Activated CD4-positive, alpha-beta memory T cell treated with anti-CD3 and anti-CD28 coated beads for 36 hours (primary cell): ENCODE measurements at regions not wholly inside any gene's neighbourhood (a gene's known extent, or its start where the extent isn't known, plus 50 kb on each side); places are given as distances from the start of the nearest gene placed in this dataset.

ENCODE experiments used
- CTCF ChIA-PET: fragments of 350-600 bp; sonication (Branson Sonifier 250); formaldehyde crosslinking; loops from one replicate; lab custom pipeline; 2021; ENCODE audit warnings: antibody characterized with exemption, inconsistent platforms; lab: Charles Lee
- POLR2A ChIA-PET: fragments of 350-600 bp; sonication (Branson Sonifier 250); formaldehyde crosslinking; loops from one replicate; lab custom pipeline; 2021; ENCODE audit warnings: antibody characterized with exemption; lab: Charles Lee
- DNase-seq: peaks from one replicate; pipeline ENCODE4 v3.0.0-alpha.2; 2020
- H3K27ac Mint-ChIP-seq: one replicate; pipeline ENCODE4 v1.8.0; 2021; ENCODE audit warnings: mixed read lengths
- H3K27me3 Mint-ChIP-seq: one replicate; pipeline ENCODE4 v1.8.0; 2021; ENCODE audit warnings: mixed read lengths
- H3K36me3 Mint-ChIP-seq: one replicate; pipeline ENCODE4 v1.8.0; 2021; ENCODE audit warnings: mixed read lengths
- H3K4me1 Mint-ChIP-seq: one replicate; pipeline ENCODE4 v1.8.0; 2021; ENCODE audit warnings: low read depth, mixed read lengths
- H3K4me3 Mint-ChIP-seq: one replicate; pipeline ENCODE4 v1.8.0; 2021; ENCODE audit warnings: mild to moderate bottlenecking, mixed read lengths
- H3K9me3 Mint-ChIP-seq: one replicate; pipeline ENCODE4 v1.8.0; 2021; ENCODE audit warnings: mixed read lengths
- intact Hi-C: fragments of 100-400 bp; cut with micrococcal nuclease; formaldehyde crosslinking; loops from one replicate; pipeline ENCODE4 v1.15.1; 2023

DNA sequence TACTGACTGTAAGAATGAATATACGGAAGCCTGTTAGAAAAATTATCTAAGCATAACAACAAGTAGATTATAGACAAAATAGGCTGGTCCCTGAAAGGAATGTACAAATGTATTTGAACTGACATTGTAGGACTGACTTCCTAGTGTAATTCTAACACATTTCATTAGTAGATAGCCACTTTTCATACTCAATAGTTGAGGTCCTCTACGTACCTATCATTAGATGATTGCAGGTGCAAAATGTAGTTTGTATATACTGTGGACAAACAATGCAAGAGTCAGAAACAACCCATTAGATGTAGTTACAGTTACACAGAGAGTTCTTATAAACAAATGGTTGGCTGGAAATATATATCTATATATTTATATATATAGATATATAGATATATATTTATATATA is 402.3 kb upstream of the SLITRK6 start:
- CTCF ChIA-PET, result no interaction called here
- no peaks in the 10 kb centered on the region for H3K4me1 Mint-ChIP-seq
- no peak overlapping the region for H3K4me3 Mint-ChIP-seq
- DNase-seq, result no peak
- intact Hi-C loops, result no loop called here
- H3K27me3 Mint-ChIP-seq, result no peaks in the 10 kb centered on the region
- POLR2A ChIA-PET, result no interaction called here
- no peaks in the 10 kb centered on the region for H3K36me3 Mint-ChIP-seq
- H3K27ac Mint-ChIP-seq, result no peak overlapping the region
- H3K9me3 Mint-ChIP-seq, result peaks cover 2% of the 10 kb centered on the region

- no peaks in the 10 kb centered on the region for H3K27me3 Mint-ChIP-seq
- ChIA-PET POLR2A (no interaction called here), CTCF (no interaction called here)
- no peaks in the 10 kb centered on the region for H3K36me3 Mint-ChIP-seq
- DNase-seq, result no peak
- no peak overlapping the region for H3K4me3 Mint-ChIP-seq
- no peaks in the 10 kb centered on the region for H3K4me1 Mint-ChIP-seq
- peaks cover 5% of the 10 kb centered on the region for H3K9me3 Mint-ChIP-seq
- intact Hi-C loops, result no loop called here
- no peak overlapping the region for H3K27ac Mint-ChIP-seq
Observed at GRCh38 chr13:86193281-86193680, 394.1 kb upstream of the SLITRK6 start.

- no peak for DNase-seq
- ChIA-PET POLR2A (no interaction called here), CTCF (no interaction called here)
- no peaks in the 10 kb centered on the region for H3K27me3 Mint-ChIP-seq
- H3K36me3 Mint-ChIP-seq, result no peaks in the 10 kb centered on the region
- H3K27ac Mint-ChIP-seq, result no peak overlapping the region
- peaks cover 8% of the 10 kb centered on the region for H3K9me3 Mint-ChIP-seq
- intact Hi-C loops, result no loop called here
- H3K4me1 Mint-ChIP-seq, result no peaks in the 10 kb centered on the region
- H3K4me3 Mint-ChIP-seq, result no peak overlapping the region
Observed at GRCh38 chr13:86188170-86188569, 389.0 kb upstream of the SLITRK6 start.

GRCh38 chr13:86185636-86186035 is 386.4 kb upstream of the SLITRK6 start:
- H3K4me1 Mint-ChIP-seq, result no peaks in the 10 kb centered on the region
- POLR2A ChIA-PET, result no interaction called here
- H3K36me3 Mint-ChIP-seq, result no peaks in the 10 kb centered on the region
- intact Hi-C loops, result no loop called here
- H3K27me3 Mint-ChIP-seq, result no peaks in the 10 kb centered on the region
- H3K27ac Mint-ChIP-seq, result no peak overlapping the region
- peaks cover 8% of the 10 kb centered on the region for H3K9me3 Mint-ChIP-seq
- CTCF ChIA-PET, result no interaction called here
- no peak for DNase-seq
- no peak overlapping the region for H3K4me3 Mint-ChIP-seq

GRCh38 chr13:86185107-86185506 is 385.9 kb upstream of the SLITRK6 start:
- H3K27ac Mint-ChIP-seq, result no peak overlapping the region
- ChIA-PET POLR2A (no interaction called here), CTCF (no interaction called here)
- DNase-seq, result no peak
- peaks cover 7% of the 10 kb centered on the region for H3K9me3 Mint-ChIP-seq
- intact Hi-C loops, result no loop called here
- H3K4me1 Mint-ChIP-seq, result no peaks in the 10 kb centered on the region
- H3K27me3 Mint-ChIP-seq, result no peaks in the 10 kb centered on the region
- H3K4me3 Mint-ChIP-seq, result no peak overlapping the region
- H3K36me3 Mint-ChIP-seq, result no peaks in the 10 kb centered on the region

GRCh38 chr13:86174622-86175021 is 375.4 kb upstream of the SLITRK6 start:
- no peak for DNase-seq

DNA sequence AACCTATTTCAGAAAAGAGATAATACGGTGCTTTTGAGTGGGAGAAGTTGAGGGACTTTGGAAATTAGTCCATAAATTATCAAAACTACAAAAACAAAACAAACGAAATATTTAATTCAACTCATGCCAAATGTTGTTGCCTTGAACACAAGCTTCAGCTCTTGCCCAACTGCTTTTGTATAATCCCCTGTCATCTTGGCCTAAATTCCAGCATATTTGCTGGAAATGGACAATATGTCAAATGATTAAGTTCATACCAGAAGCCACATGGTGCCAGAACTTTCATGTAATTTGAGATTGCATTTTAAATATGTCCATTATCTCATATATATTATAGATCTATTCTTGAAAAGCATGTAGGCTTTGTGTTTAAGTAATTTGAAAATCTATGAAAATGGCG is 373.7 kb upstream of the SLITRK6 start:
- ChIA-PET CTCF (no interaction called here), POLR2A (no interaction called here)
- H3K9me3 Mint-ChIP-seq, result peaks cover 6% of the 10 kb centered on the region
- intact Hi-C loops, result no loop called here
- no peaks in the 10 kb centered on the region for H3K4me1 Mint-ChIP-seq
- H3K27me3 Mint-ChIP-seq, result no peaks in the 10 kb centered on the region
- no peak overlapping the region for H3K4me3 Mint-ChIP-seq
- H3K36me3 Mint-ChIP-seq, result no peaks in the 10 kb centered on the region
- no peak for DNase-seq
- no peak overlapping the region for H3K27ac Mint-ChIP-seq

More at GRCh38 chr13:86174622-86175021, 375.4 kb upstream of the SLITRK6 start:
- POLR2A ChIA-PET, result no interaction called here
- no peaks in the 10 kb centered on the region for H3K27me3 Mint-ChIP-seq
- intact Hi-C loops, result no loop called here
- H3K4me1 Mint-ChIP-seq, result no peaks in the 10 kb centered on the region
- H3K4me3 Mint-ChIP-seq, result no peak overlapping the region
- H3K36me3 Mint-ChIP-seq, result no peaks in the 10 kb centered on the region
- no peak overlapping the region for H3K27ac Mint-ChIP-seq
- CTCF ChIA-PET, result no interaction called here
- H3K9me3 Mint-ChIP-seq, result peaks cover 6% of the 10 kb centered on the region

DNA sequence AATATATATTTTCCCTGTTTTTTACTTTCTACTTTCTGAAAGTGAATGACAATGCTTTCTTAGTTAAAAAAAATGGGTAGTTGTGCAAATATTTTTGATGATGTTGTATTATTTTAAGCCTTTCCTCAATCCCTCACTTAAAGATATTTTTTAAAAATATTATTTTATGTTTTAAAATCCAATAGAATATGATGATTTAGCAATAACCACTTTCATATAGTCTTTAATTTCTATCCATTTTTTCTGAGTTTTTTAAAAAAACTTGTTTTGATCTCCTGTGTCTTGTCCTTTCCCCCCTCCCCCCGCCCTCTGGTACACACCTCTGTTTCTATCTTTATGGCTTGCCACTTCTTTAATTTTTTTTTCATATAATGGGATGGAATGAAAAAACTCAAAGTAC is 362.0 kb upstream of the SLITRK6 start:
- DNase-seq, result no peak
- ChIA-PET CTCF (no interaction called here), POLR2A (no interaction called here)
- no peaks in the 10 kb centered on the region for H3K27me3 Mint-ChIP-seq
- no peak overlapping the region for H3K27ac Mint-ChIP-seq
- H3K4me3 Mint-ChIP-seq, result no peak overlapping the region
- intact Hi-C loops, result no loop called here
- no peaks in the 10 kb centered on the region for H3K36me3 Mint-ChIP-seq
- H3K9me3 Mint-ChIP-seq, result peaks cover 7% of the 10 kb centered on the region
- no peaks in the 10 kb centered on the region for H3K4me1 Mint-ChIP-seq

GRCh38 chr13:86155756-86156155 is 356.5 kb upstream of the SLITRK6 start:
- no peak for DNase-seq
- H3K27me3 Mint-ChIP-seq, result no peaks in the 10 kb centered on the region
- no peak overlapping the region for H3K27ac Mint-ChIP-seq
- CTCF ChIA-PET, result no interaction called here
- H3K36me3 Mint-ChIP-seq, result no peaks in the 10 kb centered on the region
- intact Hi-C loops, result loop anchor here (2.0 kb wide), 1 partner anchor 73 kb away; no protein-coding TSS in a partner anchor
- no peaks in the 10 kb centered on the region for H3K4me1 Mint-ChIP-seq
- POLR2A ChIA-PET, result no interaction called here
- H3K4me3 Mint-ChIP-seq, result no peak overlapping the region
- peaks cover 6% of the 10 kb centered on the region for H3K9me3 Mint-ChIP-seq

GRCh38 chr13:86142080-86142479 is 342.9 kb upstream of the SLITRK6 start:
- Mint-ChIP-seq H3K27me3 (no peaks in the 10 kb centered on the region), H3K27ac (no peak overlapping the region), H3K4me3 (no peak overlapping the region), H3K9me3 (peaks cover 4% of the 10 kb centered on the region), H3K4me1 (no peaks in the 10 kb centered on the region), H3K36me3 (no peaks in the 10 kb centered on the region)
- intact Hi-C loops, result no loop called here
- CTCF ChIA-PET, result no interaction called here
- POLR2A ChIA-PET, result no interaction called here
- DNase-seq, result no peak

- Mint-ChIP-seq H3K4me3 (no peak overlapping the region), H3K9me3 (peaks cover 3% of the 10 kb centered on the region), H3K4me1 (no peaks in the 10 kb centered on the region), H3K36me3 (no peaks in the 10 kb centered on the region), H3K27ac (no peak overlapping the region), H3K27me3 (no peaks in the 10 kb centered on the region)
- DNase-seq, result no peak
- intact Hi-C loops, result no loop called here
- POLR2A ChIA-PET, result no interaction called here
- CTCF ChIA-PET, result no interaction called here
Observed at GRCh38 chr13:86135856-86136255, 336.6 kb upstream of the SLITRK6 start.

DNA sequence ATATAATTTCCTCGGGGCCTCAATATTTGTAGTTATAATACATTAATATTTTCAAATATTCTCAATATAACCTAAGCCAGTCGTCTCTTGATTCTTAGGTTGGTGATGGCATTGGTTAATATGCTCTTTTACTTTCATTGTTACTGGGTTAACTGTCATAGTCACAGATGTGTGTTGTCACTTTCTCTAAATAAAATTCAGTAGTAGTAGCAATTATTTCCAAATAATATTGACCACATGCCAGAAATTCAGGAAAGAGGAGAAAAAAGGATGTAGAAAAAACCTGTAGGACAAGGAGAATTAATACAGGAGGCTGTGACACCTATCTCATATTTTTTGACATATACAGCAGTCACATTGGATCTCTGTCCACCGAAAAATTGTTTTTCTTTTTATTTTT is 322.7 kb upstream of the SLITRK6 start:
- Mint-ChIP-seq H3K27ac (no peak overlapping the region), H3K4me3 (no peak overlapping the region), H3K9me3 (no peaks in the 10 kb centered on the region), H3K27me3 (no peaks in the 10 kb centered on the region), H3K4me1 (no peaks in the 10 kb centered on the region), H3K36me3 (no peaks in the 10 kb centered on the region)
- intact Hi-C loops, result no loop called here
- ChIA-PET CTCF (no interaction called here), POLR2A (no interaction called here)
- no peak for DNase-seq

- peaks cover 3% of the 10 kb centered on the region for H3K36me3 Mint-ChIP-seq
- ChIA-PET POLR2A (no interaction called here), CTCF (no interaction called here)
- no peaks in the 10 kb centered on the region for H3K27me3 Mint-ChIP-seq
- H3K9me3 Mint-ChIP-seq, result peaks cover 18% of the 10 kb centered on the region
- no peaks in the 10 kb centered on the region for H3K4me1 Mint-ChIP-seq
- no peak overlapping the region for H3K27ac Mint-ChIP-seq
- no peak for DNase-seq
- intact Hi-C loops, result no loop called here
- no peak overlapping the region for H3K4me3 Mint-ChIP-seq
Observed at GRCh38 chr13:86109107-86109506, 309.9 kb upstream of the SLITRK6 start.

GRCh38 chr13:86108334-86108733 is 309.1 kb upstream of the SLITRK6 start:
- H3K4me3 Mint-ChIP-seq, result no peak overlapping the region
- intact Hi-C loops, result no loop called here
- POLR2A ChIA-PET, result no interaction called here
- H3K36me3 Mint-ChIP-seq, result peaks cover 3% of the 10 kb centered on the region
- H3K27me3 Mint-ChIP-seq, result no peaks in the 10 kb centered on the region
- no peaks in the 10 kb centered on the region for H3K4me1 Mint-ChIP-seq
- no peak overlapping the region for H3K27ac Mint-ChIP-seq
- H3K9me3 Mint-ChIP-seq, result peaks cover 24% of the 10 kb centered on the region
- CTCF ChIA-PET, result no interaction called here
- DNase-seq, result no peak
